K562 (cell line): ENCODE measurements at regions not wholly inside any gene's neighbourhood (a gene's known extent, or its start where the extent isn't known, plus 50 kb on each side); places are given as distances from the start of the nearest gene placed in this dataset.

Source experiments
- CEBPG ChIP-seq, 3 experiments: fragments of 200-800 bp in 1 of 3; sonication (Bioruptor generic) in 1 of 3; sonication (generic) in 1 of 3; formaldehyde crosslinking in 1 of 3; IDR thresholded peaks in 2 of 3; conservative IDR thresholded peaks in 1 of 3; 2 replicates each; pipeline versions ENCODE4 v1.6.1 to v1.8.0; 2016 to 2022; ENCODE audit warnings: missing compliant biosample characterization in 2 of 3, missing genetic modification characterization in 2 of 3, mild to moderate bottlenecking in 1 of 3, missing genetic modification reagents in 1 of 3
- CREBBP ChIP-seq: IDR thresholded peaks from one replicate; pipeline ENCODE4 v1.6.1; 2012; ENCODE audit warnings: low read depth, mild to moderate bottlenecking, control low read depth, inconsistent platforms, low read length
- GATA2 ChIP-seq: sonication (generic); formaldehyde crosslinking; IDR thresholded peaks from 2 replicates; pipeline ENCODE4 v1.4.0; 2020; ENCODE audit warnings: mild to moderate bottlenecking, missing genetic modification reagents
- JUNB ChIP-seq: fragments of 450-650 bp; formaldehyde crosslinking; conservative IDR thresholded peaks from 2 replicates; pipeline ENCODE4 v1.4.0; 2020; ENCODE audit warnings: mild to moderate bottlenecking
- MCM2 ChIP-seq: fragments of 450-650 bp; IDR thresholded peaks from 2 replicates; pipeline ENCODE4 v1.6.1; 2017; ENCODE audit warnings: low read depth, mild to moderate bottlenecking
- SMARCA5 ChIP-seq: fragments of 450-650 bp; IDR thresholded peaks from 2 replicates; pipeline ENCODE4 v1.6.1; 2016
- SMC3 ChIP-seq: conservative IDR thresholded peaks from 2 replicates; pipeline ENCODE4 v1.6.1; 2011; ENCODE audit warnings: low read depth, low read length, improper control_type of control experiment; ENCODE audit not compliant: insufficient read depth
- SRSF3 ChIP-seq: fragments of 200-400 bp; formaldehyde crosslinking; IDR thresholded peaks from 2 replicates; pipeline ENCODE4 v1.6.1; 2016; ENCODE audit warnings: mild to moderate bottlenecking, low read length, moderate library complexity; ENCODE audit not compliant: insufficient read depth
- TAF7 ChIP-seq: fragments of 450-650 bp; IDR thresholded peaks from 2 replicates; pipeline ENCODE4 v1.6.1; 2016; ENCODE audit warnings: missing genetic modification characterization, missing compliant biosample characterization
- YY1 ChIP-seq, 3 experiments: IDR thresholded peaks; 2 replicates each; pipeline ENCODE4 v1.6.1; 2011; ENCODE audit warnings: low read length in 2 of 3, mild to moderate bottlenecking in 2 of 3, moderate library complexity in 2 of 3, borderline replicate concordance in 1 of 3, control low read depth in 1 of 3, low read depth in 1 of 3; ENCODE audit not compliant: insufficient read depth in 3 of 3, insufficient replicate concordance in 2 of 3, control insufficient read depth in 1 of 3, insufficient read length in 1 of 3; ENCODE audit errors: extremely low read depth in 1 of 3
- ZC3H11A ChIP-seq: IDR thresholded peaks from 2 replicates; pipeline ENCODE4 v1.6.1; 2012; ENCODE audit warnings: low read depth, low read length, improper control_type of control experiment
- ZNF134 ChIP-seq: fragments of 250-450 bp; sonication (Bioruptor Pico); conservative IDR thresholded peaks from 2 replicates; pipeline ENCODE4 v1.4.0; 2020
- ZNF586 ChIP-seq: fragments of 450-650 bp; formaldehyde crosslinking; conservative IDR thresholded peaks from 2 replicates; pipeline ENCODE4 v1.4.0; 2020; ENCODE audit warnings: mild to moderate bottlenecking, moderate library complexity
- ZZZ3 ChIP-seq: fragments of 450-650 bp; IDR thresholded peaks from 2 replicates; pipeline ENCODE4 v1.6.1; 2016; ENCODE audit warnings: antibody characterized with exemption, mild to moderate bottlenecking, moderate library complexity
- TF ChIP-seq, protein P1 (sequence below), 2 experiments: IDR thresholded peaks; 2 replicates each; pipeline ENCODE4 v1.6.1; 2012; ENCODE audit warnings: improper control_type of control experiment in 2 of 2, low read depth in 2 of 2, low read length in 2 of 2, borderline replicate concordance in 1 of 2
- TF ChIP-seq, protein P2 (sequence below): sonication (generic); formaldehyde crosslinking; IDR thresholded peaks from 2 replicates; pipeline ENCODE4 v1.8.1; 2023; ENCODE audit warnings: mild to moderate bottlenecking, missing genetic modification reagents
- TF ChIP-seq, protein P3 (sequence below): sonication (generic); formaldehyde crosslinking; IDR thresholded peaks from 2 replicates; pipeline ENCODE4 v1.8.0; 2023; ENCODE audit warnings: missing genetic modification reagents, mild to moderate bottlenecking, borderline replicate concordance

DNA sequence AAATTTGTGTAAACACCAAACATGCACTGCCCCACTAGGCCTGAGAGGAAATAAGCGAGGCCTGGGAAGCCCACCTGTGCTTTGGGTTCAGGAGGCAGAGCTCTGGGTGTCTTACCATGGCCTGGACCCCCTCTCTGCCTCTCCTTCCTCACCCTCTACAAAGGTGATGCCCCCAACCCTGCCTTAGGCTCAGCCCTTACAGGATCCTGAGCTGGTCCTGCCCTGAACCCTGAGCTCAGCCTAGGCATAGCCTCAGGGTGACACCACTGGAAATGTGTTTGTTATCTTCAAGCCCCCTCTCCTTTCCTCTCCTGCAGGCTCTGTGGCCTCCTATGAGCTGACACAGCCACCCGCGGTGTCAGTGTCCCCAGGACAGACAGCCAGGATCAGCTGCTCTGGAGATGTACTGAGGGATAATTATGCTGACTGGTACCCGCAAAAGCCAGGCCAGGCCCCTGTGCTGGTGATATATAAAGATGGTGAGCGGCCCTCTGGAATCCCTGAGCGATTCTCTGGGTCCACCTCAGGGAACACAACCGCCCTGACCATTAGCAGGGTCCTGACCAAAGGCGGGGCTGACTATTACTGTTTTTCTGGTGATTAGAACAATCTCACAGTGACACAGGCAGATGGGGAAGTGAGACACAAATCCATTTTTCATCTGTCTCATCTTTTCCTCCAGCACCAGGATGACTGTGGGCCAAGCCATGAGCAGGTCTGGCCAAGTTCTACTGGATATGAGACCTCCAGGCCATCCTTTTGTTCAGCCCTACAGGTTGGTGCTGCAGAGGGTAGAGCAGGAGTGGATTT is 117.8 kb downstream of the GGTLC2 start (continued):
- TF ChIP-seq, protein P1, sequence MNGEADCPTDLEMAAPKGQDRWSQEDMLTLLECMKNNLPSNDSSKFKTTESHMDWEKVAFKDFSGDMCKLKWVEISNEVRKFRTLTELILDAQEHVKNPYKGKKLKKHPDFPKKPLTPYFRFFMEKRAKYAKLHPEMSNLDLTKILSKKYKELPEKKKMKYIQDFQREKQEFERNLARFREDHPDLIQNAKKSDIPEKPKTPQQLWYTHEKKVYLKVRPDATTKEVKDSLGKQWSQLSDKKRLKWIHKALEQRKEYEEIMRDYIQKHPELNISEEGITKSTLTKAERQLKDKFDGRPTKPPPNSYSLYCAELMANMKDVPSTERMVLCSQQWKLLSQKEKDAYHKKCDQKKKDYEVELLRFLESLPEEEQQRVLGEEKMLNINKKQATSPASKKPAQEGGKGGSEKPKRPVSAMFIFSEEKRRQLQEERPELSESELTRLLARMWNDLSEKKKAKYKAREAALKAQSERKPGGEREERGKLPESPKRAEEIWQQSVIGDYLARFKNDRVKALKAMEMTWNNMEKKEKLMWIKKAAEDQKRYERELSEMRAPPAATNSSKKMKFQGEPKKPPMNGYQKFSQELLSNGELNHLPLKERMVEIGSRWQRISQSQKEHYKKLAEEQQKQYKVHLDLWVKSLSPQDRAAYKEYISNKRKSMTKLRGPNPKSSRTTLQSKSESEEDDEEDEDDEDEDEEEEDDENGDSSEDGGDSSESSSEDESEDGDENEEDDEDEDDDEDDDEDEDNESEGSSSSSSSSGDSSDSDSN (IDR thresholded peaks at IDR 0.05; ENCODE audit: borderline replicate concordance in 1 of 2, low read depth in 2 of 2, low read length in 2 of 2), result no peak
- TF ChIP-seq CREBBP (no peak), SMARCA5 (no peak), MCM2 (0 out of 2 replicates have a peak, but pooled peaks have one; percentile 13), CEBPG (CRISPR knock-in tag; IDR thresholded peaks at IDR 0.05) (peak; percentile 34; the same call in 1 of the 2 replicates), CEBPG (tag; conservative IDR thresholded peaks at IDR 0.05 in 1 of 2, IDR thresholded peaks at IDR 0.05 in 1 of 2) (no peak), ZNF134 (CRISPR knock-in tag) (peak; percentile 49; the same call in 1 of the 2 replicates), GATA2 (CRISPR knock-in tag) (0 out of 2 replicates have a peak, but pooled peaks have one; percentile 39), TAF7 (0 out of 2 replicates have a peak, but pooled peaks have one; percentile 8), ZC3H11A (no peak), SRSF3 (peak; percentile 83; the same call in 1 of the 2 replicates), ZZZ3 (no peak), SMC3 (0 out of 2 replicates have a peak, but pooled peaks have one; percentile 3), JUNB (CRISPR knock-in tag) (0 out of 2 replicates have a peak, but pooled peaks have one; percentile 2), ZNF586 (CRISPR knock-in tag) (peak; percentile 75; the same call in 1 of the 2 replicates), YY1 (IDR thresholded peaks at IDR 0.05; ENCODE audit: borderline replicate concordance in 1 of 3, control insufficient read depth in 1 of 3, extremely low read depth in 1 of 3, insufficient read depth in 3 of 3, insufficient read length in 1 of 3, insufficient replicate concordance in 2 of 3, low read depth in 1 of 3, low read length in 2 of 3) (peak in 1 of 3 experiments; percentile 24)
- TF ChIP-seq, protein P2, sequence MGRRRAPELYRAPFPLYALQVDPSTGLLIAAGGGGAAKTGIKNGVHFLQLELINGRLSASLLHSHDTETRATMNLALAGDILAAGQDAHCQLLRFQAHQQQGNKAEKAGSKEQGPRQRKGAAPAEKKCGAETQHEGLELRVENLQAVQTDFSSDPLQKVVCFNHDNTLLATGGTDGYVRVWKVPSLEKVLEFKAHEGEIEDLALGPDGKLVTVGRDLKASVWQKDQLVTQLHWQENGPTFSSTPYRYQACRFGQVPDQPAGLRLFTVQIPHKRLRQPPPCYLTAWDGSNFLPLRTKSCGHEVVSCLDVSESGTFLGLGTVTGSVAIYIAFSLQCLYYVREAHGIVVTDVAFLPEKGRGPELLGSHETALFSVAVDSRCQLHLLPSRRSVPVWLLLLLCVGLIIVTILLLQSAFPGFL (CRISPR knock-in tag), result no peak
- TF ChIP-seq, protein P3, sequence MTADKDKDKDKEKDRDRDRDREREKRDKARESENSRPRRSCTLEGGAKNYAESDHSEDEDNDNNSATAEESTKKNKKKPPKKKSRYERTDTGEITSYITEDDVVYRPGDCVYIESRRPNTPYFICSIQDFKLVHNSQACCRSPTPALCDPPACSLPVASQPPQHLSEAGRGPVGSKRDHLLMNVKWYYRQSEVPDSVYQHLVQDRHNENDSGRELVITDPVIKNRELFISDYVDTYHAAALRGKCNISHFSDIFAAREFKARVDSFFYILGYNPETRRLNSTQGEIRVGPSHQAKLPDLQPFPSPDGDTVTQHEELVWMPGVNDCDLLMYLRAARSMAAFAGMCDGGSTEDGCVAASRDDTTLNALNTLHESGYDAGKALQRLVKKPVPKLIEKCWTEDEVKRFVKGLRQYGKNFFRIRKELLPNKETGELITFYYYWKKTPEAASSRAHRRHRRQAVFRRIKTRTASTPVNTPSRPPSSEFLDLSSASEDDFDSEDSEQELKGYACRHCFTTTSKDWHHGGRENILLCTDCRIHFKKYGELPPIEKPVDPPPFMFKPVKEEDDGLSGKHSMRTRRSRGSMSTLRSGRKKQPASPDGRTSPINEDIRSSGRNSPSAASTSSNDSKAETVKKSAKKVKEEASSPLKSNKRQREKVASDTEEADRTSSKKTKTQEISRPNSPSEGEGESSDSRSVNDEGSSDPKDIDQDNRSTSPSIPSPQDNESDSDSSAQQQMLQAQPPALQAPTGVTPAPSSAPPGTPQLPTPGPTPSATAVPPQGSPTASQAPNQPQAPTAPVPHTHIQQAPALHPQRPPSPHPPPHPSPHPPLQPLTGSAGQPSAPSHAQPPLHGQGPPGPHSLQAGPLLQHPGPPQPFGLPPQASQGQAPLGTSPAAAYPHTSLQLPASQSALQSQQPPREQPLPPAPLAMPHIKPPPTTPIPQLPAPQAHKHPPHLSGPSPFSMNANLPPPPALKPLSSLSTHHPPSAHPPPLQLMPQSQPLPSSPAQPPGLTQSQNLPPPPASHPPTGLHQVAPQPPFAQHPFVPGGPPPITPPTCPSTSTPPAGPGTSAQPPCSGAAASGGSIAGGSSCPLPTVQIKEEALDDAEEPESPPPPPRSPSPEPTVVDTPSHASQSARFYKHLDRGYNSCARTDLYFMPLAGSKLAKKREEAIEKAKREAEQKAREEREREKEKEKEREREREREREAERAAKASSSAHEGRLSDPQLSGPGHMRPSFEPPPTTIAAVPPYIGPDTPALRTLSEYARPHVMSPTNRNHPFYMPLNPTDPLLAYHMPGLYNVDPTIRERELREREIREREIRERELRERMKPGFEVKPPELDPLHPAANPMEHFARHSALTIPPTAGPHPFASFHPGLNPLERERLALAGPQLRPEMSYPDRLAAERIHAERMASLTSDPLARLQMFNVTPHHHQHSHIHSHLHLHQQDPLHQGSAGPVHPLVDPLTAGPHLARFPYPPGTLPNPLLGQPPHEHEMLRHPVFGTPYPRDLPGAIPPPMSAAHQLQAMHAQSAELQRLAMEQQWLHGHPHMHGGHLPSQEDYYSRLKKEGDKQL, result 0 out of 2 replicates have a peak, but pooled peaks have one; percentile 57
